GM10248 (cell line): ENCODE measurements at regions not wholly inside any gene's neighbourhood (a gene's known extent, or its start where the extent isn't known, plus 50 kb on each side); places are given as distances from the start of the nearest gene placed in this dataset.

Experiments used
- CTCF ChIA-PET: fragments of 300-600 bp; sonication (Branson Sonifier 250); formaldehyde crosslinking; extraction: SDS; loops from one replicate; lab custom pipeline; 2021; ENCODE audit warnings: antibody characterized with exemption; lab: Yijun Ruan, JAX
- POLR2A ChIA-PET: fragments of 350-650 bp; sonication (Branson Sonifier 250); formaldehyde crosslinking; extraction: SDS; loops from one replicate; lab custom pipeline; 2020; ENCODE audit warnings: antibody characterized with exemption; lab: Yijun Ruan, JAX
- DNase-seq: peaks from one replicate; pipeline ENCODE4 v3.0.0; 2012; ENCODE audit errors: extremely low spot score
- TF ChIP-seq, protein P1 (sequence below): IDR thresholded peaks from 2 replicates; pipeline ENCODE4 v1.5.1; 2012; ENCODE audit warnings: mild to moderate bottlenecking, low read depth; ENCODE audit errors: extremely low read depth, missing control alignments, control extremely low read depth

DNA sequence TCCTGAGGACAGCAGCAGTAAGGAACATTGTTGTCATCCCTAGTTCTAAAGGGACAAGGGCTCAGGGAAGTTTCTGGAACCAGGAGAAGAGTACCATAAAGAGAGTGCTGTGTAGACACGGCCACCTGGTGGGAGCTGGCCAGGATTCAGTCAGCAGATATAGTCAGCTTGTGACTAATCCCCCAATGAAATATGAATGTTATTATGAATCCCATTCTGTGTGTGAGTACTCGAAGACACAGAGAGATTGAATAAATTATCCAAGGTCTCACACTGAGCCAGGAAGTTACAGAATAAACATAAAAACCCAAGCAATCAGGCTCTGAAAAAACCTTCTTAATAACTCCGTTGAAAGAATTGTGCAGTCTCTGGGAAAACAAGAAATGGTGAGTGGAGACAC is 1359.5 kb downstream of the AACS start:
- DNase-seq: no peak
- TF ChIP-seq, protein P1, sequence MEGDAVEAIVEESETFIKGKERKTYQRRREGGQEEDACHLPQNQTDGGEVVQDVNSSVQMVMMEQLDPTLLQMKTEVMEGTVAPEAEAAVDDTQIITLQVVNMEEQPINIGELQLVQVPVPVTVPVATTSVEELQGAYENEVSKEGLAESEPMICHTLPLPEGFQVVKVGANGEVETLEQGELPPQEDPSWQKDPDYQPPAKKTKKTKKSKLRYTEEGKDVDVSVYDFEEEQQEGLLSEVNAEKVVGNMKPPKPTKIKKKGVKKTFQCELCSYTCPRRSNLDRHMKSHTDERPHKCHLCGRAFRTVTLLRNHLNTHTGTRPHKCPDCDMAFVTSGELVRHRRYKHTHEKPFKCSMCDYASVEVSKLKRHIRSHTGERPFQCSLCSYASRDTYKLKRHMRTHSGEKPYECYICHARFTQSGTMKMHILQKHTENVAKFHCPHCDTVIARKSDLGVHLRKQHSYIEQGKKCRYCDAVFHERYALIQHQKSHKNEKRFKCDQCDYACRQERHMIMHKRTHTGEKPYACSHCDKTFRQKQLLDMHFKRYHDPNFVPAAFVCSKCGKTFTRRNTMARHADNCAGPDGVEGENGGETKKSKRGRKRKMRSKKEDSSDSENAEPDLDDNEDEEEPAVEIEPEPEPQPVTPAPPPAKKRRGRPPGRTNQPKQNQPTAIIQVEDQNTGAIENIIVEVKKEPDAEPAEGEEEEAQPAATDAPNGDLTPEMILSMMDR: no peak
- POLR2A ChIA-PET: no interaction called here
- CTCF ChIA-PET: no interaction called here

DNA sequence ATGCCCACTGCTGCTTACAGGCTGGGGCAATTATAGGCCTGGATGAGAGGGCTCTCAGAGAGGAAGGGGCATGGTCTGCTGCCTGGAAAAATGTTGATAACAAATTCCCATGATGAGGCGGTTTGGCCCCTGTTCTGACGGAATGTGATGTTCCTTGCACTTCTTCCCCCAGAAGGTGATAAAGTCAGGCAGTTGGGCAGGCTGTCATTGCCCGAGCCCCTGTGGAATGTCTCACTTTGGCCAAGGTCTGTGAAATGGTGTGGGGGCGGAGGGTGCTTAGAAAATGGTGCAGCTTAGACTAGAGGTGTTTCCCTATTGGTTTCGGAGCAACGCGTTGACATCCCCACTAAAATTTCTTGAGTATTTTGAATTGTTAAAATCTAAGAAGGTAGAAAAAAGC is 1360.0 kb downstream of the AACS start:
- no peak for DNase-seq
- POLR2A ChIA-PET: no interaction called here
- TF ChIP-seq, protein P1: no peak
- CTCF ChIA-PET: no interaction called here

DNA sequence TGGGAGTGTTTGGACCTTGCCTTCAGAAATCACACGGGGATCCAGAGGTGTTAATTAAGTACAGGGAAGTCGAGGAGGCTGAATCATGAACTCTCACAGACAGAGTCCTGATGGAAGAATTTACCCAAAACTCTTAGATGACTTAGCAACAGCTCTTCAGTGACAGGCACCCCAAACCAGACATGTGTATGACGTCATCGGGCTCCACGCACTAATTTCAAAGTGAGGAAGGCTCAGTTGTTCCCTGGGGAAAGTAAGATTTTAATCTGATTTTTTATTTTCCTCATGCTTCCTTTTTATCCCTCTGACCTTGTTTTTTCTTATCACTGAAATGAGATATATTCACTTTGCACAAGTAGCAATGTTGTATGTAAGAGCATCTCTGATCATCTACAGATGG is 1363.5 kb downstream of the AACS start:
- ChIA-PET POLR2A (no interaction called here), CTCF (no interaction called here)
- DNase-seq: no peak
- TF ChIP-seq, protein P1: no peak

DNA sequence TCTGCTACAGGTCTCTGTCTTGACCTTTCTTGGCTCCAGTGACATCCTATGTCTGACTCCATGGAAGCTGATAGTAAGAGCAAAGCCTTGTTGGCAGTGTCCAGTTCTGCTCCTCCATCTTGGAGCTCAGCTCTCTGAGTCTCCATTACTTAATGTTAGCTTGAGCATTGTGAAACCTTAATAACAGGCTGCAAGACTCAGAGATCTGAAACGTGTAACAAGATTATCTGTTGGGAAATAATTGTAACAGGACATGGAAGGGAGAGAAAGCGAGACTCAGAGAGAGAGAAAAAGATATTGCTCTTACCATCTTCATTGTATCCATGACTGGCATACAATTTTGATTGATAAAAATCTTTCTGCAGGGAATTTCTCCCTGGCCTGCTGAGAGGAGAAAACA is 1365.7 kb downstream of the AACS start:
- TF ChIP-seq, protein P1: no peak
- ChIA-PET CTCF (no interaction called here), POLR2A (no interaction called here)
- no peak for DNase-seq

DNA sequence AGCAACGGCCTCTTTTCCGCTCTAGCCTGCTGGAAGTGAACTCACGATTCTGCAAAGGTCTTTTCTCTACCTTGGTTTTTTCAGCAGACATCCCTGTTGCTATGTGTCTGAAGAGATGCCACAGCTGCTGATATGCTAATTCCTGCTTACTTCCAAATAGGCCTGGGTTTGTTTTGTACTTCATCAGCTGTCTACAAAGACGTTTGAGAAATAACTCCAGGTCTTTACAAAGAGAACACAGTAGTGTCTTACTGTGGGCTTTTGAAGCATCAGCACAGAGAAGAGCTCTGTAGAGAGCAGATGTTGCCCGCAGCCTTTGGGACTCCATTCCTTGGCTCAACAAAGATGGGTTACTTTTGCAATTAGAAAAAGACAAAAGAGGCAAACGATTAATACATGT is 1366.5 kb downstream of the AACS start:
- CTCF ChIA-PET: no interaction called here
- TF ChIP-seq, protein P1: no peak

DNA sequence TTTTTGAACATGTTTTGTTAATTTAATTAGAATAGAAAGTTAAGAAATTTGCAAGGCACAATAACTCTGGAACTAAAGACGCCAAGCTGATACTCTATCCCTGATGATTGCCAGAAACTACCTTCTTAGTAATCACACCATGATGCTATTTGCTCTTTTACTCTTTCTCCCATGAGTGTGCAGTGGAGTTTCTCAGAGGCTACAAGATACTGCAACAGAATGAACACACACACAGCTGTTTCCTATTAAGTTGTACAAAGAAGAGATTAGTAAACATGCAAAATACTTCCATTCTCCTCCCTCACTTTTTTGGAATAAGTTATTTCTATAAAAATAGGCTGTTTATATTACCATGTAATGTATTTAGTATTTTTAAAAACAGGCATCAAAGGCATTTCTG is 1367.5 kb downstream of the AACS start:
- ChIA-PET POLR2A (no interaction called here), CTCF (no interaction called here)
- DNase-seq: no peak
- TF ChIP-seq, protein P1: no peak

More for the DNA sequence above, 1366.5 kb downstream of the AACS start:
- DNase-seq: no peak
- POLR2A ChIA-PET: no interaction called here
